ENCODE measurements at regions not wholly inside any gene's neighbourhood (a gene's known extent, or its start where the extent isn't known, plus 50 kb on each side); places are given as distances from the start of the nearest gene placed in this dataset.

- DNase-seq: no peak
These were observed 108.9 kb upstream of the SPRY4 start for GRCh38 chr5:142433526-142434321.

DNA sequence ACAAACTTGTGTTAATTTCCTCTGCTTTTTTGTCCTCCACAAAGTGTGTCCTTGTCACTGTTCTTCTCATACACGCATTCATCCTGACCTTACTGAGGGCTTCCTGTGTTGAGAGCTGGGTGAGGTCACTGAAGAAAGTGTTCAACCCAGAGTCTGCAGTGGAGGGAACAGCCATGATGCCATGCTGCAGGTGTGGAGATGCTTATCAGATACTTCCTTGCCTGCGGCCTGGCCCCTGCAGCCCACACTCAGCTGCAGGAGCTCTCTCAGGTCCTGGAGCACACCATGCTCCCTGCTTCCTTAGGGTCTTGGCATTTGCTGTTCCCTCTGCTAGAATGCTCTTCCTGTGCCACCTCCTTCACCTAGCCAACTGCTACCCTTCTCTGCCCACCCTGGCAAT, 108.1 kb upstream of the SPRY4 start:
- DNase-seq: no peak

GRCh38 chr5:142432369-142432863, 107.6 kb upstream of the SPRY4 start:
- no peak for DNase-seq

- DNase-seq: no peak
These were observed 104.1 kb upstream of the SPRY4 start for GRCh38 chr5:142428773-142429473.

DNA sequence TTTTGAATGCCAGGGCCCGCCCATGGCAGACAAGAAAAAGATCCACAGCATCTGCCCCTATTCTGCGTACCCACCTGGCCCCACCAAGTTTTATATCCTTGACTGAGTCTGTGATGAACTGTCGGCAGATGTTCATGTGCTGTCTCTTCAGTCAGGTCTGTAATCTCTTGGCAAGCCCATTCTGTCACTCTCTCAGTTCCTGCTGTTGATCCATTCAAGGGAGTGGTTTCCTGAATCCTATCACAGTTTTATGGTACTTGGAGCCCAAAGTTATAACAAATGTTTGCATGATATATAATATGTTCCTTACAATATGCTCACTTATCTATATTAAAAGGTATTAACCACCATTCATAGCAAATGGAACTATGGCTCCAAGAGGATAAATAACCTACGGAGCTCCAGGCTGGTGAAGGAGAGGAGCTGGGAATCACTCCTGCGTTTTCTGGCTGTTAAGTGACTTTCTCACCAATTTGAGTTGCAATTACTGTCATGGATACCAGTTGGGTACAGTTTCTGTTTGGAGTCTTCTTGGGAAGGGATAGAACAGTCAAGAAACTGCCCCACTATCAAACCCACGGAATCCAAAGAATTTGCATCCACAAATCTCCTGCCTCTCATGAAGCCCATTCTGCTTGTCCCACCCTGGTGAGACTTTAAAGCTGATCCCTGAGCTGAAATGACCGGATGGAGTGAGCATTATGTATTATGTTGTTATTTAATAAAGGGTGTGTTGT, 103.4 kb upstream of the SPRY4 start:
- DNase-seq: no peak

GRCh38 chr5:142427529-142427928, 102.7 kb upstream of the SPRY4 start:
- DNase-seq: no peak

DNA sequence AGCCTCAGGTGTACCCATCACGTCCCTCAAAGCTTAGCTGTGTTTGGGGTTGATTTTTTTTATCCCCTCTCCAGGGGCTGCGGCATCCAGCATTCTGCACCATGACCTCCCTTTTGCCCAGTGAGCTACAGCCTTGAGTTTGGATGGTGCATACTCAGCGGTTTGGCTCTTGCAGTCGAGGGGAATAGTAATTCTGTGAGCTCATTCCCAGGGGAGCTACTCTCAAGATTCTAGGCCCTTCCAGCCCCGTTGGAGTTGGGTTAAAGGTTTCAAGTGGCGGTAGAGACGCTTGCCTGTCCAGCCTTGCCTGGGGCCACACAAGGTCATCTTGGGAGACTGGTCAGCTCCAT, 102.2 kb upstream of the SPRY4 start:
- no peak for DNase-seq

DNA sequence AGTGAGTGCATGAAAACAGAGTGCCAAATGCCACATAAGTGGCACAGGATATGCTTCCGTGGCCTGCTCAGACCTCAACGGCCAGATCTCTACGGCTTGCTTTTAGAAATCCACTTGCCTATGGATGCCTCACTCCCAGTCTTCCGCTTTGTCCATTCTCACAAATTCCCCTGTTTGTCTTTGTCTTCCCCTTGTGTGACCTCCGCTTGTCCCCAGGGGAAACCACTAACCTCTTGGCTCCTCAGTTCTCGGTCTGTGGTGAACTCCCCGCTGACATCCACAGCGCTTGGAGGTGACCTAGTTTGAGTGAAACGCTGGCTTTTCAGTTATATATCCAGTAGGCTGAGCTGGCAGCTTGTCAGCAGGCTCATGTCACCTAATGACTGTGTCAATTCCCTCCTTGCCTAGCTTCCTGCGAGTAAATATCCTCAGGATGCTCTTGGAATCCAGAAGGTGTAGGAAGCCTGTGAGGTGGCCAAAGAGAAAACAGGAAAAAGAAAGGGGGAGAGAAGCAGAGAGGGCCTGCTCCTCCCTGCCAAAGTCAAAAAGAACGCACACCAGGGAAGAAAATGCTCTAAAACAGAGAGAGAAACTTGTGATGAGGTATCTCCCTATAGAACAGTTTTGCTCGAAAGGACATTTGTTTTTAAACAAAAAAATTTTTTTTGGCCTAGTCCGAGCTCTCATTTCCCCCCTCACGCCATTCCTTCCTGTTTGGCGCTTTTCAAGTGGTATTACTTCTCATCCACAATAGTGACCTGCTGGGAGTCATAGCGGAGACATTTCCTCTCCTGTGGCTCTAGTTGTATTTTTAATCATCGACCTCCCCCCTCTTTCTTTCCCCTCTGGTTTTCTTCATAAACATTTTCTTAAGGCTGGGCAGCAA, 101.6 kb upstream of the SPRY4 start:
- no peak for DNase-seq

DNA sequence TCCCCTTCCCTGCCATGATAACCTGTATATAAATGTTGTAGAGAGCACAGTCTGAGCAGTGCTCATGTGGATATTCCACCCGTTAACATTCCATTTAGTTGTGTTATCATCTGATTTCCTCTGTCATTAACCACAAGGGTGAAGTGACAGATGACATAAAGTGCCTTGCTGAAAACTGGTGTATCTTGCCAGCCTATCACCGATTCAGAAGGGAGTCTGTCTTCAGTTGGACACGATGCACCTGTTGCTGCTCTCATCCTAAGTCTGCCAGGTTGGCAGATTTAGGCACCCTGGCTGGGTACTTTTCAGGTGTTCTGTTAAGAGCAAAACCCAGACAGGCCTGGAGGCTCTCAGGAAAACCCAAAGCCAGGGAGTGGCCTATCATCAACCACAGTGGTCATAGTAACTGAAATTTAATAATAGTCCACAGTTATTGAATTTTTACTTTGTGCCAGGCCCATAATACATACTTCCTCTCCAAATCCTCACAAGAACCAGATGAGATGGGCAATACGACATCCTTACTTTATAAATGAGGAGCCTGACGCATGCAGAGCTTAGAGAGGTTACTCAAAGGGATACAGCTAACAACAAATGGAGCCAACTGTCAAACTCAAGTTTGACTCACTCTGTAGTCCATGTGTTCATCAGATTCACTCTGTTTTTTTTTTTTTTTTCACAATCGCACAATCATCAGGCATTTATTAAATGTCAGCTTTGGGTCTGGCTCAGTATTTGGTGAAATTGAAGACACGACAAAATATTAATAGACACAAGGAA, 100.7 kb upstream of the SPRY4 start:
- DNase-seq: no peak

GRCh38 chr5:142422429-142422828, 97.6 kb upstream of the SPRY4 start:
- DNase-seq: no peak

DNA sequence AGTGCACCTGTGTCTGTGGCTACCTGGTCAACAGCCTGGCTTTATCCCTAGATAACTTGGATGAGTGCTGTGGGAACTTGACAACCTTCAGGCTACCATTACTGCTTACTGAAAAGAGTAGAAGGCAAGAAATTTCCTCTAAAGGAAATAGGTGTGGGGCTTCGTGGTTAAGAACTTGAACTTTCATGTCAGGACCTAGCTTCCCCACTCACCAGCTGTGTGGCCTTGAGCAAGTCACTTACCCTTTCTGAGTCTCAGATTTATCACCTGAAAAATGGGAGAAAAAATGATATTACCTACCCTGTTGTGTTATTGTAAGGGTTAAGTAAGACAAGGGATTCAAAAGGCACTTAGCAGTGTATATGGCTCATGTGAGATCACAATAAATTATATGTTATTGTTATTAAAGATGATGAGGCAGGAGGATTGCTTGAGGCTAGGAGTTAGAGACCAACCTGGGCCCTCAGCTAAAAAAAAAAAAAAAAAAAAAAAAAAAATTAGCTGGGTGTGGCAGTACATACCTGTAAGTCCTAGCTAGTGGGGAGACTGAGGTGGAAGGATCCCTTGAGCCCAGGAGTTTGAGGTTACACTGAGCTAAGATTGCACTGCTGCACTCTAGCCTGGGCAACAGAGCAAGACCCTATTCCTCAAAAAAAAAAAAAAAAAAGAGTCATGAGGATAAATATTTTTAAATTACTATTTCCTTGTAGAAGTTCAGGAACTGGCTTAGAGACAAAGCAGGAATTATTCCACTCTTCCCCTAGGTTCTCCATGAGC, 97.0 kb upstream of the SPRY4 start:
- no peak for DNase-seq

- DNase-seq: no peak
These were observed 96.4 kb upstream of the SPRY4 start for GRCh38 chr5:142421228-142421617.

- no peak for DNase-seq
These were observed 95.9 kb upstream of the SPRY4 start for GRCh38 chr5:142420561-142421227.

GRCh38 chr5:142412581-142412980, 87.8 kb upstream of the SPRY4 start:
- no peak for DNase-seq

DNA sequence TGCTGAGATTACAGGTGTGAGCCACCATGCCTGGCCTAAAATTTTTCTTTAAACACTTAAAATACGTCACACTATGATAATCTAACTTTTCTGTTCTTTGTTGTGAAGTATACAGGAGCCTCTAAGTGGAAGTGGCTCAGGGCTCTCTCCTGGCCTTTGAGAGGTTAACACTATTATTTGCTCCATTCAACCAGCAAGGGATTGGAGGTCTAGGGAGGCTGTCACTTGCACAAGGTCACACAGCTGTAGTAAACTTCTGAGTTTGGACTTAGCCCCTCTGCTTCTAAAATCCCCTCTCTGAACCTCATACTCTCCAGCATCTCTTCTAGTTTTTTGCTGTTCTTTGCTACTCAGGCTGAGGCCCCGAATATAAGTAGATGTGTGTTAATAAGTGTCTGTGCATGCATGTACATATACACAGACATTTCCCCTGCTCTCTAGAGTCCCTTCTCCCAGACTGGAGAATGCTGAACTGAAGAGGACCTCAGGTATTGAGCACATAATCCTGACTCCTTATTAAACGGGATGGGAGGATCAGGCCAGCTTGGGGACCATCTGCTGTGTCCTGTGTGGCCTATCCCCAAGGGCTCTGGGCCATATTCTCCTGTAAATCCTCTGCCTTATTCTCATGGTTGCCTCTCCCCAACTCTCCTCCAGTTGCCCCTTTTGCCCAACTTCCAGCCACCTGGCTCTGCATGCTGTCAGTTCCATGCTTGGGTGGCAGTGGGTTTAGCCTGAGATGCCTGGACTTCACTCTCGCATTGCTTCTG, 87.0 kb upstream of the SPRY4 start:
- no peak for DNase-seq

GRCh38 chr5:142411103-142411502, 86.3 kb upstream of the SPRY4 start:
- no peak for DNase-seq

- no peak for DNase-seq
These were observed 84.2 kb upstream of the SPRY4 start for GRCh38 chr5:142408981-142409481.

- no peak for DNase-seq
These were observed 83.7 kb upstream of the SPRY4 start for GRCh38 chr5:142408536-142408935.

GRCh38 chr5:142405814-142406395, 81.1 kb upstream of the SPRY4 start:
- DNase-seq: no peak
